DND-41 (cell line): ENCODE measurements at regions not wholly inside any gene's neighbourhood (a gene's known extent, or its start where the extent isn't known, plus 50 kb on each side); places are given as distances from the start of the nearest gene placed in this dataset.

ENCODE experiments used
- ATAC-seq: fragments of 200-7000 bp; cut with Tn5 transposase; 3 replicates; pipeline ENCODE4 v1.9.1; 2021; ENCODE audit warnings: low read depth; ENCODE audit not compliant: insufficient read depth
- DNase-seq: peaks from one replicate; pipeline ENCODE4 v3.0.0-alpha.2; 2020
- H2AFZ ChIP-seq: 2 replicates; pipeline ENCODE4 v1.6.0; 2012; ENCODE audit warnings: low read depth, low read length
- H3K27ac ChIP-seq: 2 replicates; pipeline ENCODE4 v1.5.1; 2012; ENCODE audit warnings: low read length, inconsistent platforms
- H3K27me3 ChIP-seq: fragments of 200-600 bp; sonication (generic); 2 replicates; pipeline ENCODE4 v1.6.0; 2012; ENCODE audit warnings: low read length, mild to moderate bottlenecking, inconsistent platforms; ENCODE audit not compliant: insufficient read depth, poor library complexity
- H3K36me3 ChIP-seq: 2 replicates; pipeline ENCODE4 v1.5.1; 2012; ENCODE audit warnings: low read length, inconsistent platforms; ENCODE audit not compliant: insufficient read depth
- H3K4me1 ChIP-seq: 2 replicates; pipeline ENCODE4 v1.5.1; 2012; ENCODE audit warnings: mild to moderate bottlenecking, low read length; ENCODE audit not compliant: insufficient read depth
- H3K4me2 ChIP-seq: 2 replicates; pipeline ENCODE4 v1.6.0; 2012; ENCODE audit warnings: mild to moderate bottlenecking, moderate library complexity, low read length, inconsistent platforms; ENCODE audit not compliant: insufficient read depth
- H3K4me3 ChIP-seq, 2 experiments: fragments of 200-600 bp in 1 of 2; shearing (Covaris generic) in 1 of 2; 2 replicates each; pipeline ENCODE4 v1.5.1; 2012 to 2016; ENCODE audit warnings: inconsistent platforms in 2 of 2, low read length in 2 of 2, mild to moderate bottlenecking in 2 of 2, low read depth in 1 of 2, moderate library complexity in 1 of 2
- H3K79me2 ChIP-seq: 2 replicates; pipeline ENCODE4 v1.6.0; 2012; ENCODE audit warnings: low read length, inconsistent platforms; ENCODE audit not compliant: insufficient read depth
- H3K9ac ChIP-seq: 2 replicates; pipeline ENCODE4 v1.6.0; 2012; ENCODE audit warnings: low read depth, mild to moderate bottlenecking, inconsistent platforms, low read length, moderate library complexity
- H3K9me3 ChIP-seq: 2 replicates; pipeline ENCODE4 v1.5.1; 2012; ENCODE audit warnings: low read length, moderate library complexity, mild to moderate bottlenecking, inconsistent platforms; ENCODE audit not compliant: insufficient read depth, severe bottlenecking
- H4K20me1 ChIP-seq: 2 replicates; pipeline ENCODE4 v1.6.0; 2012; ENCODE audit warnings: low read length; ENCODE audit not compliant: insufficient read depth
- CTCF ChIP-seq: IDR thresholded peaks from 2 replicates; pipeline ENCODE4 v1.5.1; 2012; ENCODE audit warnings: borderline replicate concordance, low read length, moderate library complexity, mild to moderate bottlenecking; ENCODE audit not compliant: poor library complexity, severe bottlenecking; ENCODE audit errors: extremely low read depth
- EZH2 ChIP-seq: IDR thresholded peaks from 3 replicates; pipeline ENCODE4 v1.6.1; 2012; ENCODE audit warnings: borderline replicate concordance, low read depth, mild to moderate bottlenecking, moderate library complexity, low read length, inconsistent platforms; ENCODE audit not compliant: severe bottlenecking

- Histone ChIP-seq H3K9ac (no peak overlapping the region), H3K4me3 (no peak overlapping the region), H3K4me1 (no peaks in the 10 kb centered on the region), H3K27ac (no peak overlapping the region), H3K36me3 (no peaks in the 10 kb centered on the region), H3K27me3 (no peaks in the 10 kb centered on the region), H2AFZ (no peak overlapping the region), H3K4me2 (no peak overlapping the region), H4K20me1 (no peaks in the 10 kb centered on the region), H3K79me2 (no peaks in the 10 kb centered on the region), H3K9me3 (no peaks in the 10 kb centered on the region)
- no peak for ATAC-seq
- TF ChIP-seq CTCF (no peak), EZH2 (no peak)
- DNase-seq, result no peak
These were observed 86.1 kb upstream of the TUBA3C start for GRCh38 chr13:19267746-19268145.

GRCh38 chr13:19266979-19267378, 85.4 kb upstream of the TUBA3C start:
- ATAC-seq, result peak; percentile 59; the same call in 2 of the 3 replicates
- no peak overlapping the region for H3K27ac ChIP-seq

GRCh38 chr13:19264711-19265110, 83.1 kb upstream of the TUBA3C start:
- Histone ChIP-seq H3K4me1 (no peaks in the 10 kb centered on the region), H3K36me3 (no peaks in the 10 kb centered on the region), H3K4me3 (no peak overlapping the region), H3K27ac (no peak overlapping the region), H3K9me3 (no peaks in the 10 kb centered on the region), H3K27me3 (no peaks in the 10 kb centered on the region), H4K20me1 (no peaks in the 10 kb centered on the region), H3K9ac (no peak overlapping the region), H3K79me2 (no peaks in the 10 kb centered on the region), H3K4me2 (no peak overlapping the region), H2AFZ (no peak overlapping the region)
- DNase-seq, result no peak
- no peak for TF ChIP-seq EZH2
- no peak for TF ChIP-seq CTCF
- ATAC-seq, result no peak

More at GRCh38 chr13:19266979-19267378, 85.4 kb upstream of the TUBA3C start:
- DNase-seq, result no peak
- Histone ChIP-seq H3K9ac (no peak overlapping the region), H3K9me3 (no peaks in the 10 kb centered on the region), H3K4me2 (no peak overlapping the region), H3K79me2 (no peaks in the 10 kb centered on the region), H3K36me3 (no peaks in the 10 kb centered on the region), H4K20me1 (no peaks in the 10 kb centered on the region), H3K27me3 (no peaks in the 10 kb centered on the region), H2AFZ (no peak overlapping the region), H3K4me3 (no peak overlapping the region), H3K4me1 (no peaks in the 10 kb centered on the region)
- TF ChIP-seq CTCF (no peak), EZH2 (no peak)

- no peaks in the 10 kb centered on the region for H3K79me2 ChIP-seq
- ATAC-seq (no peak), DNase-seq (no peak)
- H3K4me2 ChIP-seq, result no peak overlapping the region
- no peaks in the 10 kb centered on the region for H3K4me1 ChIP-seq
- no peak overlapping the region for H3K4me3 ChIP-seq
- no peak for TF ChIP-seq EZH2
- peaks cover 5% of the 10 kb centered on the region for H3K9me3 ChIP-seq
- no peaks in the 10 kb centered on the region for H3K36me3 ChIP-seq
- H3K27me3 ChIP-seq, result no peaks in the 10 kb centered on the region
- H2AFZ ChIP-seq, result no peak overlapping the region
- no peak overlapping the region for H3K27ac ChIP-seq
- no peak overlapping the region for H3K9ac ChIP-seq
- no peaks in the 10 kb centered on the region for H4K20me1 ChIP-seq
These were observed 70.8 kb upstream of the TUBA3C start for GRCh38 chr13:19252381-19252780.
